ENCODE measurements at regions not wholly inside any gene's neighbourhood (a gene's known extent, or its start where the extent isn't known, plus 50 kb on each side); places are given as distances from the start of the nearest gene placed in this dataset.
A peak's percentile ranks its signal among the peaks of the same experiment; 100 is the strongest.

DNA sequence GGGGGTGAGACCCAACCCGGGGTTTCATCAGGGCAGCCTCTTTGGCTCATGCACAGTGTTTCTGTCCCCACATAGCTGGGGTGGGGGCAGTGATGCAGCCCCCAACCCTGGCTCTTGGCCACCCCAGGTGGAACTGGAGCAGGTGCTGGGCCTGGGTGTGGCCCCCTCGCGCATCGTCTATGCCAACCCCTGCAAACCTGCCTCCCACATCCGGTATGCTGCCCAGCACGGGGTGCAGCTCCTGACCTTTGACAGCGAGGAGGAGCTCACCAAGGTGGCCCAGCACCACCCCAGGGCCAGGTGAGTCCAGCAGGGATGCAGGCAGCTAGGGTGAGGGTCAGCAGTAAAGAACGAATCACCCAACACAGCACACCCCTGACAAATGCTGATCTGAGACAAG, 72.3 kb upstream of the TINAGL1 start:
- H3K4me1 ChIP-seq: no peaks in the 10 kb centered on the region
- H3K27me3 ChIP-seq: no peaks in the 10 kb centered on the region
- no peaks in the 10 kb centered on the region for H3K36me3 ChIP-seq
- no peaks in the 10 kb centered on the region for H3K9me3 ChIP-seq
- no peak overlapping the region for H3K27ac ChIP-seq
- DNase-seq (ENCODE audit: low spot score): peak; percentile 11
- TF ChIP-seq, protein P1, sequence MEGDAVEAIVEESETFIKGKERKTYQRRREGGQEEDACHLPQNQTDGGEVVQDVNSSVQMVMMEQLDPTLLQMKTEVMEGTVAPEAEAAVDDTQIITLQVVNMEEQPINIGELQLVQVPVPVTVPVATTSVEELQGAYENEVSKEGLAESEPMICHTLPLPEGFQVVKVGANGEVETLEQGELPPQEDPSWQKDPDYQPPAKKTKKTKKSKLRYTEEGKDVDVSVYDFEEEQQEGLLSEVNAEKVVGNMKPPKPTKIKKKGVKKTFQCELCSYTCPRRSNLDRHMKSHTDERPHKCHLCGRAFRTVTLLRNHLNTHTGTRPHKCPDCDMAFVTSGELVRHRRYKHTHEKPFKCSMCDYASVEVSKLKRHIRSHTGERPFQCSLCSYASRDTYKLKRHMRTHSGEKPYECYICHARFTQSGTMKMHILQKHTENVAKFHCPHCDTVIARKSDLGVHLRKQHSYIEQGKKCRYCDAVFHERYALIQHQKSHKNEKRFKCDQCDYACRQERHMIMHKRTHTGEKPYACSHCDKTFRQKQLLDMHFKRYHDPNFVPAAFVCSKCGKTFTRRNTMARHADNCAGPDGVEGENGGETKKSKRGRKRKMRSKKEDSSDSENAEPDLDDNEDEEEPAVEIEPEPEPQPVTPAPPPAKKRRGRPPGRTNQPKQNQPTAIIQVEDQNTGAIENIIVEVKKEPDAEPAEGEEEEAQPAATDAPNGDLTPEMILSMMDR (IDR thresholded peaks at IDR 0.05): no peak
- H3K4me3 ChIP-seq: no peak overlapping the region

- no peaks in the 10 kb centered on the region for H3K27me3 ChIP-seq
Observed at GRCh38 chr1:31505911-31506497, 70.3 kb upstream of the TINAGL1 start.

DNA sequence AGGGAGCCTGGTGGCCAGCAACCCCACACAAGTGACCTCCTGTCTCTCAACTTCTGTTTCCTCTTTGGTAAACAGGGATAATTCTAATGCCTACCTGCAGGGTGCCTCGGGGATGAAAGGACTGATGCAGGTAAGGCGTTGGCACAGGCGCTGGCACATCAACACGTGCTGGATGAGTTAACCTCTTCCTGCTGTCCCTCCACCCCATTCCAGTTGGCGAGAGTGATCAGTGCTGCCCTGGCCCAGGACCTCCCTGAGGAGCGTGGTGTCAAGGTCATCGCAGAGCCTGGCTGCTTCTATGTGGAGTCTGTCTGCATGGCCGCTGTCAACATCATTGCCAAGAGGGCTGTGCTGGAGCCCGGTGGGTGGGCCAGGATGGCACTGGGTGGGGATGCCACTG, 69.1 kb upstream of the TINAGL1 start:
- Histone ChIP-seq H3K27me3 (no peaks in the 10 kb centered on the region), H3K27ac (no peak overlapping the region), H3K4me3 (no peak overlapping the region), H3K9me3 (no peaks in the 10 kb centered on the region), H3K4me1 (no peaks in the 10 kb centered on the region), H3K36me3 (no peaks in the 10 kb centered on the region)
- peak; percentile 28 for DNase-seq (ENCODE audit: low spot score)
- TF ChIP-seq, protein P1 (IDR thresholded peaks at IDR 0.05): no peak

More at GRCh38 chr1:31505911-31506497, 70.3 kb upstream of the TINAGL1 start:
- H3K36me3 ChIP-seq: no peaks in the 10 kb centered on the region
- peak; percentile 56 for DNase-seq (ENCODE audit: low spot score)
- TF ChIP-seq, protein P1 (IDR thresholded peaks at IDR 0.05): no peak
- H3K4me3 ChIP-seq: no peak overlapping the region
- no peak overlapping the region for H3K27ac ChIP-seq
- no peaks in the 10 kb centered on the region for H3K4me1 ChIP-seq
- no peaks in the 10 kb centered on the region for H3K9me3 ChIP-seq

GRCh38 chr1:31507676-31508530, 68.4 kb upstream of the TINAGL1 start:
- TF ChIP-seq, protein P1 (IDR thresholded peaks at IDR 0.05): no peak
- Histone ChIP-seq H3K36me3 (no peaks in the 10 kb centered on the region), H3K4me1 (no peaks in the 10 kb centered on the region), H3K27me3 (no peaks in the 10 kb centered on the region), H3K9me3 (no peaks in the 10 kb centered on the region), H3K27ac (no peak overlapping the region), H3K4me3 (no peak overlapping the region)
- no peak for DNase-seq (ENCODE audit: low spot score)

- TF ChIP-seq, protein P1 (IDR thresholded peaks at IDR 0.05): no peak
- H3K4me3 ChIP-seq: no peak overlapping the region
- DNase-seq (ENCODE audit: low spot score): no peak
Observed at GRCh38 chr1:31509124-31510072, 66.9 kb upstream of the TINAGL1 start.

More at GRCh38 chr1:31509124-31510072, 66.9 kb upstream of the TINAGL1 start:
- H3K9me3 ChIP-seq: no peaks in the 10 kb centered on the region
- no peaks in the 10 kb centered on the region for H3K4me1 ChIP-seq
- no peaks in the 10 kb centered on the region for H3K36me3 ChIP-seq
- H3K27ac ChIP-seq: no peak overlapping the region
- no peaks in the 10 kb centered on the region for H3K27me3 ChIP-seq
